Brain pericyte (primary cell): ENCODE measurements at regions not wholly inside any gene's neighbourhood (a gene's known extent, or its start where the extent isn't known, plus 50 kb on each side); places are given as distances from the start of the nearest gene placed in this dataset.
A peak's percentile ranks its signal among the peaks of the same experiment; 100 is the strongest.
"Not testable (repeated sequence)": the region's sequence is repeated elsewhere in the genome, so short reads cannot be mapped to it uniquely, and the experiment has no call there.

ENCODE experiments used
- DNase-seq: peaks from one replicate; pipeline ENCODE4 v3.0.0-alpha.2; 2012; ENCODE audit warnings: low read depth, low spot score

- DNase-seq = no peak
Observed at GRCh38 chr21:36246080-36246631, 73.8 kb upstream of the MORC3 start.

GRCh38 chr21:36247316-36248010, 72.5 kb upstream of the MORC3 start:
- no peak for DNase-seq

DNA sequence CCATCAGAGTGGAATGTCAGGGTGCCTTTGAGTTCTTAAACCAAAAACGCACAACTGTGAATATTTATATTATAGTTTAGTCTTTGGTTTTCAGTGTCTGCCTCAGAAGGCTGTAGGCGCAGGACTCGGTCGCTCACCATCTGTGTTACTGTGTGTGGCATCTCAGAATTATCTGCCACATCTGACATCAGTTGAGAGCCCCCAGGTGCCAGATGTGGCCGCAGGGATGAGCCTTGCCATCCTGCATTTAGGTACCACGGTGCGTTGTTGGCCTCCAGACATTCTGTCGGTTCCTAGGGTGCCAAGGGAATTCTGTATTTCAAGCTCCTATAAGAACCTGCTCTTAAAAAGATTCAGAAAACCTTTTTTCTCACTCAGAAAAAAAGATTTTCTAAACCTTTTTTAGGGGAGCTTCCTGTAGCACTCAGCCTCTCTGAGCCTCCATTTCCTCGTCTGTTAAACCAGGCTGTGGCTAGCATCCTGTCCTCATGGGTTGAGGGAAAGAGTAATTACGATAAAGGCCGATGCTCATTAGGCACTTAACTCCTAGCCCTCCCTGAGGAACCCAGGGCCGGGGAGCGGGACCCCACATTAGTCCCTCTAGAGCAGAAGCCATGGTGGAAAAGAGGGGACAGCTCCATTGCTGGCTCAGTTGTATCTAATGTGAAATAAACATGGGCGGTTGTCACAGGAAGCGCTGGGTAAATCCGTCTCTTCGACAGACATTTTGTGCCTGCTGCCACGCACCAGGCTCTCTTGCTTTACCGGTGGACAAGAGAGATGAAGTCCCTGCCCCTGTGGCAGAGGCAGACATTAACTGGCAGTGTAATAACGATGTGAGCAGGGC, 70.2 kb upstream of the MORC3 start:
- DNase-seq = no peak

- no peak for DNase-seq
Observed at GRCh38 chr21:36250423-36251075, 69.4 kb upstream of the MORC3 start.

GRCh38 chr21:36254106-36254941, 65.7 kb upstream of the MORC3 start:
- no peak for DNase-seq

DNA sequence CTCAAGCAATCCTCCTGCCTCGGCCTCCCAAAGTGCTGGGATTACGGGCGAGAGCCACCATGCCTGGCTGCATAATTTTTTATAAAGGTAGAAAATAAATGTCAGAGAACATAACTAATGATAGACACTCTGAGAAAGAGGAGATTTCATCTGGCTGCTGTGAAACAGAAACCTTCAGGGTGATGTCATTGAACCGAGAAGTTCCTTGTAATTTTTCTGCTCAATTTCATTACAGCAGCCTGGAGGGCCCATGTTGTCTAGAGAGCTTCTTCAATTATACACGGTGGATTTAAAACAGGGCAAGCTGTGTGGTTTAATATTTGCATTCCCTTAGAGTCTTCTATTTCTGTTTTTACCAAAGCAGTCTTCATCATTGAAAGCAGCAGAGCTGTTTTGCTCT, 64.3 kb upstream of the MORC3 start:
- no peak for DNase-seq

GRCh38 chr21:36257657-36258056, 62.3 kb upstream of the MORC3 start:
- DNase-seq = no peak

DNA sequence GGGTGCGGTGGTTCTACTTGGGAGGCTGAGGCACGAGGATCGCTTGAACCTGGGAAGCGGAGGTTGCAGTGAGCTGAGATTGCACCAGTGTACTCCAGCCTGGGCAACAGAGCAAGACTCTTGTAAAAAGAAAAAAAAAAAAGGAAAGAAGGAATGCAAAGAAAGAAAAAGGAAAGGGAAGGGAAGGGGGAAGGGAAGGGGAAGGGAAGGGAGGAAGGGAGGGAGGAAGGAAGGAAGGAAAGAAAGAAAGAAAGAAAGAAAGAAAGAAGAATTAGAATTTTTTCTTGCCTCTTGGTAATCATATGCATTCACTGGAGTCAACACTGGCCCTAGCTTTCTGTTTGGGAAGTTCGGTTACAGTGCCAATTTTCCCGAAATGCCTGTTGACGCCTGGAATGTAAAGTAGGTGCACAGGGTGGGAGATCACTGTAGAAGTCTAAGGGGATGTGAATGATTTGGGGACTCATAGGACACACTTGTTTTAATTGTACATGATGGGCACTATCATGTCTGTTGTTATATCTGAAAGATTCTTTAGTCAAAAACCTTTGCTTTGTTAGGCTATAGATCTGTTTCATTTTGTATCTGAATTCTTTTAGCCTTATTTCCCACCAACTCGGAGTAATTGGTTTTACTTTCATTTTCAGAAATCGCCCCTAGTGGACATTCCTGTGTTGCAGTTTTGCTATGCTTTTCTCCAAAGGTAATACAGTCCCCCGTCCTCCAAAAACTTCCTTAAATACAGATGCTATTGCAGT, 59.8 kb upstream of the MORC3 start:
- DNase-seq = peak; percentile 27

- DNase-seq = no peak
Observed at GRCh38 chr21:36260802-36261201, 59.2 kb upstream of the MORC3 start.

GRCh38 chr21:36261459-36261858, 58.5 kb upstream of the MORC3 start:
- DNase-seq = no peak

DNA sequence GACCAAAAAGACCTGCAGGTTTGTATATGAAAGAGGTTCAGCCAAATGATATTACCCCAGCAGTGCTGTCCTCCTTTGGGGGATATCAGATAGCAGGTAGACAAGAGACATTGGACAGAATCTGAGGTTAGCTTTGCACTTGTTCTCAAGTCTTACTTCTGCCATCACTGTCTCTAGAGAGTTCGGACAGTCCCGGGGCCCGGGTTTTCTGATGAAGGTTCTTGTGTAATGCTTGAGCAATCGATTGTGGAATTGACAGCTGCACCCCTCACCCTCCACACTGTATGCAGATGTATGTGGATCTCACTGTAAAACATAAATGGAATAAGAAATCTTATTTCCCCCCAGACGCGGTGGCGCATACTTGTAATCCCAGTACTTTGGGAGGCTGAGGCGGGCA, 56.2 kb upstream of the MORC3 start:
- DNase-seq = no peak

DNA sequence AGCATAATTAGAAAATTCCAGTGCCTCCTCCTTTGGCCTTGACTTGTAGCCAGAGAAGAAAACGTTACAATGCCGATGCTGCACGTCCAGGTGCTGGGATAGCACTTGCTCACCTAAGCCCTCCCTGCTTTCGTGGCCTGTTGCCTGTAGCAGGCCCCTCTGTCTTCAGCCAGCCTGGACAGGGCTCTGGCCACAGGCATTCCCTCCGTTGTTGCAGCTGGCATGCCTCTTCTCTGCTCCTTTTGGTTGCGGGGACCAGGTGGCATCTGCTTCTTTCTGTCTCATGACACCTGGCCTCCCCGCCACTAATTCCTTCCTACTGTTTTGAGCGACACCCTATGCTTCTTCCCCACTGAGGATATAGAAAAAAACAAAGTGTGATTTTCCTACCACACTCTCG, 54.6 kb upstream of the MORC3 start:
- no peak for DNase-seq

DNA sequence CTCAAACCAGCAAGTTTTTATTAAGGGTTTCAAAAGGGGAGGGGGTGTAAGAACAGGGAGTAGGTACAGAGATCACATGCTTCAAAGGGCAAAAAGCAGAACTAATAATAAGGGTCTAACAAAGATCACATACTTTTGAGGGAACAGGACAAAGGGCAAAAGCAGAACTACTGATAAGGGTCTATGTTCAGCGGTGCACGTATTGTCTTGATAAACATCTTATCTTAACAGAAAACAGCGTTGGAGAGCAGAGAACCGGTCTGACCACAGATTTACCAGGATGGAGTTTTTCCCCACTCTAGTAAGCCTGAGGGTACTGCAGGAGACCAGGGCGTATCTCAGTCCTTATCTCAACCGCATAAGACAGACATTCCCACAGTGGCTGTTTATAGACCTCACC, 52.2 kb upstream of the MORC3 start:
- not testable (repeated sequence) for DNase-seq

GRCh38 chr21:36268264-36268663, 51.7 kb upstream of the MORC3 start:
- not testable (repeated sequence) for DNase-seq
